SK-N-SH treated with all-trans-retinoic acid at 6 μM for 48 hours (cell line): ENCODE measurements at regions not wholly inside any gene's neighbourhood (a gene's known extent, or its start where the extent isn't known, plus 50 kb on each side); places are given as distances from the start of the nearest gene placed in this dataset.

Experiments used
- ARNTL ChIP-seq: fragments of 450-650 bp; formaldehyde crosslinking; IDR thresholded peaks from 2 replicates; pipeline ENCODE4 v1.5.0; 2020; ENCODE audit warnings: low read depth, mild to moderate bottlenecking, moderate library complexity, borderline replicate concordance
- CSDC2 ChIP-seq: fragments of 250-450 bp; sonication (Bioruptor Pico); IDR thresholded peaks from 2 replicates; pipeline ENCODE4 v1.5.0; 2020; ENCODE audit warnings: mild to moderate bottlenecking, moderate library complexity
- PPARA ChIP-seq: fragments of 250-450 bp; sonication (Bioruptor Pico); IDR thresholded peaks from 2 replicates; pipeline ENCODE4 v1.5.0; 2020; ENCODE audit warnings: mild to moderate bottlenecking, borderline replicate concordance
- RARB ChIP-seq: fragments of 250-450 bp; sonication (Bioruptor Pico); IDR thresholded peaks from 2 replicates; pipeline ENCODE4 v1.8.0; 2021; ENCODE audit warnings: mild to moderate bottlenecking, moderate library complexity
- TOX ChIP-seq: fragments of 250-450 bp; sonication (Bioruptor Pico); IDR thresholded peaks from 2 replicates; pipeline ENCODE4 v1.8.0; 2021; ENCODE audit warnings: mild to moderate bottlenecking, moderate library complexity, borderline replicate concordance
- ZFP3 ChIP-seq: fragments of 250-450 bp; sonication (Bioruptor Pico); IDR thresholded peaks from 2 replicates; pipeline ENCODE4 v1.5.0; 2020; ENCODE audit warnings: mild to moderate bottlenecking, moderate library complexity
- ZFP30 ChIP-seq: fragments of 450-650 bp; formaldehyde crosslinking; IDR thresholded peaks from 2 replicates; pipeline ENCODE4 v1.5.0; 2022; ENCODE audit warnings: mild to moderate bottlenecking, moderate library complexity
- ZNF565 ChIP-seq: fragments of 450-650 bp; formaldehyde crosslinking; conservative IDR thresholded peaks from 2 replicates; pipeline ENCODE4 v1.5.0; 2020; ENCODE audit warnings: low read depth, mild to moderate bottlenecking, moderate library complexity
- ZNF70 ChIP-seq: fragments of 450-650 bp; formaldehyde crosslinking; IDR thresholded peaks from 2 replicates; pipeline ENCODE4 v1.5.0; 2020; ENCODE audit warnings: mild to moderate bottlenecking, moderate library complexity
- ZNF8 ChIP-seq: fragments of 450-650 bp; formaldehyde crosslinking; IDR thresholded peaks from 2 replicates; pipeline ENCODE4 v1.5.0; 2020; ENCODE audit warnings: mild to moderate bottlenecking, moderate library complexity
- TF ChIP-seq, protein P1 (sequence below): fragments of 250-450 bp; sonication (Bioruptor Pico); IDR thresholded peaks from 2 replicates; pipeline ENCODE4 v1.8.0; 2021; ENCODE audit warnings: low read depth, mild to moderate bottlenecking, moderate library complexity, borderline replicate concordance
- TF ChIP-seq, protein P2 (sequence below): fragments of 250-450 bp; sonication (Bioruptor Pico); IDR thresholded peaks from 2 replicates; pipeline ENCODE4 v1.8.0; 2020; ENCODE audit warnings: mild to moderate bottlenecking, moderate library complexity, borderline replicate concordance
- TF ChIP-seq, protein P3 (sequence below): fragments of 250-450 bp; sonication (Bioruptor Pico); IDR thresholded peaks from 2 replicates; pipeline ENCODE4 v1.5.1; 2021; ENCODE audit warnings: mild to moderate bottlenecking, moderate library complexity

DNA sequence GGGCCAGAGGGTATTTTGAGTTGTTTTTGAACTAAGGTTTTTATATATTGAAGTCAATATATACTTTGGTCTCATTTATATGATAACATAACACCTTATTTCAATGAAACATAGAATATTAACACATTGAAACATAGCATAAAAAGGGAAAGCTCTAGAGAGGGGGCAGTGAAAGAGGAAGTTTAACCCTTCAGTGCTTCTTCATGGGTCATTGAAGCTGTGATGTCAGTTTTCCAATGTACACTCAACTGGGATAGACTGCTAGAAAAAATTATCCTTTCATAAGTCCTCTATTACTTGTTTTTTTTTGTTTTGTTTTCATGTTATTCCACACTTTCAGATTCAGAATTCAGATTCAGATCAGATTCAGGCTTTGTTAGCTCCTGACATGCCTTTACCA, 442.7 kb downstream of the EPHA5 start:
- TF ChIP-seq RARB (CRISPR knock-in tag) (no peak), ZNF8 (CRISPR knock-in tag) (no peak), TOX (CRISPR knock-in tag) (no peak), ARNTL (CRISPR knock-in tag) (no peak), PPARA (CRISPR knock-in tag) (no peak), ZNF70 (no peak), ZFP3 (CRISPR knock-in tag) (no peak), ZNF565 (CRISPR knock-in tag) (no peak), CSDC2 (CRISPR knock-in tag) (no peak), ZFP30 (CRISPR knock-in tag) (no peak)
- TF ChIP-seq, protein P1, sequence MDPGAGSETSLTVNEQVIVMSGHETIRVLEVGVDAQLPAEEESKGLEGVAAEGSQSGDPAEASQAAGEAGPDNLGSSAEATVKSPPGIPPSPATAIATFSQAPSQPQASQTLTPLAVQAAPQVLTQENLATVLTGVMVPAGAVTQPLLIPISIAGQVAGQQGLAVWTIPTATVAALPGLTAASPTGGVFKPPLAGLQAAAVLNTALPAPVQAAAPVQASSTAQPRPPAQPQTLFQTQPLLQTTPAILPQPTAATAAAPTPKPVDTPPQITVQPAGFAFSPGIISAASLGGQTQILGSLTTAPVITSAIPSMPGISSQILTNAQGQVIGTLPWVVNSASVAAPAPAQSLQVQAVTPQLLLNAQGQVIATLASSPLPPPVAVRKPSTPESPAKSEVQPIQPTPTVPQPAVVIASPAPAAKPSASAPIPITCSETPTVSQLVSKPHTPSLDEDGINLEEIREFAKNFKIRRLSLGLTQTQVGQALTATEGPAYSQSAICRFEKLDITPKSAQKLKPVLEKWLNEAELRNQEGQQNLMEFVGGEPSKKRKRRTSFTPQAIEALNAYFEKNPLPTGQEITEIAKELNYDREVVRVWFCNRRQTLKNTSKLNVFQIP (CRISPR knock-in tag), result no peak
- TF ChIP-seq, protein P2, sequence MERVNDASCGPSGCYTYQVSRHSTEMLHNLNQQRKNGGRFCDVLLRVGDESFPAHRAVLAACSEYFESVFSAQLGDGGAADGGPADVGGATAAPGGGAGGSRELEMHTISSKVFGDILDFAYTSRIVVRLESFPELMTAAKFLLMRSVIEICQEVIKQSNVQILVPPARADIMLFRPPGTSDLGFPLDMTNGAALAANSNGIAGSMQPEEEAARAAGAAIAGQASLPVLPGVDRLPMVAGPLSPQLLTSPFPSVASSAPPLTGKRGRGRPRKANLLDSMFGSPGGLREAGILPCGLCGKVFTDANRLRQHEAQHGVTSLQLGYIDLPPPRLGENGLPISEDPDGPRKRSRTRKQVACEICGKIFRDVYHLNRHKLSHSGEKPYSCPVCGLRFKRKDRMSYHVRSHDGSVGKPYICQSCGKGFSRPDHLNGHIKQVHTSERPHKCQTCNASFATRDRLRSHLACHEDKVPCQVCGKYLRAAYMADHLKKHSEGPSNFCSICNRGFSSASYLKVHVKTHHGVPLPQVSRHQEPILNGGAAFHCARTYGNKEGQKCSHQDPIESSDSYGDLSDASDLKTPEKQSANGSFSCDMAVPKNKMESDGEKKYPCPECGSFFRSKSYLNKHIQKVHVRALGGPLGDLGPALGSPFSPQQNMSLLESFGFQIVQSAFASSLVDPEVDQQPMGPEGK, result no peak
- TF ChIP-seq, protein P3, sequence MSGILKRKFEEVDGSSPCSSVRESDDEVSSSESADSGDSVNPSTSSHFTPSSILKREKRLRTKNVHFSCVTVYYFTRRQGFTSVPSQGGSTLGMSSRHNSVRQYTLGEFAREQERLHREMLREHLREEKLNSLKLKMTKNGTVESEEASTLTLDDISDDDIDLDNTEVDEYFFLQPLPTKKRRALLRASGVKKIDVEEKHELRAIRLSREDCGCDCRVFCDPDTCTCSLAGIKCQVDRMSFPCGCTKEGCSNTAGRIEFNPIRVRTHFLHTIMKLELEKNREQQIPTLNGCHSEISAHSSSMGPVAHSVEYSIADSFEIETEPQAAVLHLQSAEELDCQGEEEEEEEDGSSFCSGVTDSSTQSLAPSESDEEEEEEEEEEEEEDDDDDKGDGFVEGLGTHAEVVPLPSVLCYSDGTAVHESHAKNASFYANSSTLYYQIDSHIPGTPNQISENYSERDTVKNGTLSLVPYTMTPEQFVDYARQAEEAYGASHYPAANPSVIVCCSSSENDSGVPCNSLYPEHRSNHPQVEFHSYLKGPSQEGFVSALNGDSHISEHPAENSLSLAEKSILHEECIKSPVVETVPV (CRISPR knock-in tag), result no peak
